K562 (cell line): ENCODE measurements at regions not wholly inside any gene's neighbourhood (a gene's known extent, or its start where the extent isn't known, plus 50 kb on each side); places are given as distances from the start of the nearest gene placed in this dataset.

Experiments used
- ATAC-seq: fragments of 200-7000 bp; cut with Tn5 transposase; 3 replicates; pipeline ENCODE4 v1.9.1; 2020; ENCODE audit warnings: moderate library complexity
- BruUV-seq: library from RNA; stranded (reverse); fragments of 400-500 nt; replicated peaks from 2 replicates; lab custom pipeline; 2021; lab: Mats Ljungman, UMichigan
- CTCF ChIA-PET: fragments of 300-600 bp; formaldehyde crosslinking; extraction: SDS; loops from one replicate; lab custom pipeline; 2021; ENCODE audit warnings: low intra/inter-chr PET ratio; lab: Yijun Ruan, JAX
- POLR2A ChIA-PET: fragments of 300-600, 350-650 bp; sonication (Branson Sonifier 250); formaldehyde crosslinking; extraction: SDS; loops from one replicate; lab custom pipeline; 2021; ENCODE audit warnings: antibody characterized with exemption, inconsistent platforms; lab: Yijun Ruan, JAX
- DNase-seq, 4 experiments: peaks; one replicate each; pipeline versions ENCODE4 v3.0.0 to v3.0.0-alpha.2; 2011 to 2018; ENCODE audit warnings: low spot score in 3 of 4, mixed read lengths in 3 of 4; ENCODE audit errors: extremely low read depth in 1 of 4
- FAIRE-seq: peaks from 2 replicates; lab custom pipeline; 2011; peaks lifted over from hg19 to GRCh38; lab: Jason Lieb, UNC
- H2AFZ ChIP-seq: 2 replicates; pipeline ENCODE4 v1.6.0; 2011; ENCODE audit warnings: low read depth, low read length, control low read depth, inconsistent platforms
- H3K27ac ChIP-seq: fragments of 200-600 bp; 3 replicates; pipeline ENCODE4 v1.8.0; 2011; ENCODE audit warnings: low read depth, mild to moderate bottlenecking, control low read depth, inconsistent platforms, low read length, moderate library complexity, mixed read lengths; ENCODE audit errors: extremely low read depth
- H3K27me3 ChIP-seq, 2 experiments: fragments of 300-600 bp in 1 of 2; 2 replicates in 1 of 2; 3 replicates in 1 of 2; pipeline versions ENCODE4 v1.6.0 to v1.8.0; 2011; ENCODE audit warnings: inconsistent platforms in 2 of 2, low read length in 2 of 2, mild to moderate bottlenecking in 1 of 2, mixed read lengths in 1 of 2, moderate library complexity in 1 of 2; ENCODE audit not compliant: control insufficient read depth in 2 of 2, insufficient read depth in 2 of 2
- H3K36me3 ChIP-seq: fragments of 300-600 bp; 3 replicates; pipeline ENCODE4 v1.8.0; 2011; ENCODE audit warnings: mild to moderate bottlenecking, low read length, inconsistent platforms; ENCODE audit not compliant: control insufficient read depth, insufficient read depth
- H3K4me1 ChIP-seq, 2 experiments: fragments of 200-600 bp in 1 of 2; replicated peaks in 1 of 2; 2 replicates in 1 of 2; 3 replicates in 1 of 2; pipeline versions ENCODE4 v1.5.1 to v1.8.0; 2011; ENCODE audit warnings: inconsistent platforms in 2 of 2, low read length in 2 of 2, mild to moderate bottlenecking in 1 of 2, mixed read lengths in 1 of 2, moderate library complexity in 1 of 2; ENCODE audit not compliant: control insufficient read depth in 2 of 2, insufficient read depth in 2 of 2
- H3K4me2 ChIP-seq: 2 replicates; pipeline ENCODE4 v1.6.1; 2011; ENCODE audit warnings: low read length, control low read depth, inconsistent platforms, mixed read lengths; ENCODE audit not compliant: insufficient read depth
- H3K4me3 ChIP-seq: fragments of 200-600 bp; sonication (generic), shearing (Covaris generic); 2 replicates; pipeline ENCODE4 v1.5.1; 2016; ENCODE audit warnings: control low read depth, inconsistent platforms
- H3K79me2 ChIP-seq: fragments of 200-600 bp; 3 replicates; pipeline ENCODE4 v1.8.0; 2011; ENCODE audit warnings: low read length, inconsistent platforms; ENCODE audit not compliant: control insufficient read depth, insufficient read depth
- H3K9ac ChIP-seq, 2 experiments: 2 replicates each; pipeline versions ENCODE4 v1.6.0 to v1.6.1; 2011; ENCODE audit warnings: low read depth in 2 of 2, low read length in 2 of 2, control low read depth in 1 of 2, inconsistent platforms in 1 of 2, mild to moderate bottlenecking in 1 of 2, mixed read lengths in 1 of 2; ENCODE audit not compliant: insufficient read depth in 1 of 2
- H3K9me1 ChIP-seq: one replicate; pipeline ENCODE4 v1.6.0; 2011; ENCODE audit warnings: inconsistent platforms, mild to moderate bottlenecking, low read length, moderate library complexity; ENCODE audit not compliant: control insufficient read depth, insufficient read depth
- H3K9me3 ChIP-seq: replicated peaks from 2 replicates; pipeline ENCODE4 v1.5.1; 2011; ENCODE audit warnings: low read depth, low read length, inconsistent platforms; ENCODE audit not compliant: control insufficient read depth, insufficient read depth
- H4K20me1 ChIP-seq: replicated peaks from 2 replicates; pipeline ENCODE4 v1.6.1; 2011; ENCODE audit warnings: low read length, inconsistent platforms, mixed read lengths; ENCODE audit not compliant: control insufficient read depth, insufficient read depth
- ATF7 ChIP-seq: fragments of 450-650 bp; IDR thresholded peaks from 2 replicates; pipeline ENCODE4 v1.7.1; 2014; ENCODE audit warnings: mild to moderate bottlenecking, moderate library complexity
- BRF1 ChIP-seq: IDR thresholded peaks from 3 replicates; pipeline ENCODE4 v1.6.1; 2011; ENCODE audit warnings: borderline replicate concordance, mild to moderate bottlenecking; ENCODE audit not compliant: insufficient read length; ENCODE audit errors: extremely low read depth
- CCAR2 ChIP-seq: fragments of 200-400 bp; formaldehyde crosslinking; IDR thresholded peaks from 2 replicates; pipeline ENCODE4 v1.6.1; 2017; ENCODE audit warnings: mild to moderate bottlenecking, low read depth, low read length
- CEBPB ChIP-seq: fragments of 450-650 bp; IDR thresholded peaks from 2 replicates; pipeline ENCODE4 v1.6.1; 2016; ENCODE audit warnings: missing genetic modification characterization, missing compliant biosample characterization
- CREM ChIP-seq: IDR thresholded peaks from 2 replicates; pipeline ENCODE4 v1.6.1; 2014; ENCODE audit warnings: antibody characterized with exemption, low read depth
- E2F5 ChIP-seq: sonication (generic); formaldehyde crosslinking; IDR thresholded peaks from 2 replicates; pipeline ENCODE4 v1.8.0; 2022; ENCODE audit warnings: mild to moderate bottlenecking, missing genetic modification reagents
- FOXJ3 ChIP-seq: sonication (generic); formaldehyde crosslinking; IDR thresholded peaks from 2 replicates; pipeline ENCODE4 v1.4.0; 2020; ENCODE audit warnings: mild to moderate bottlenecking, missing genetic modification reagents
- HDAC3 ChIP-seq: fragments of 450-650 bp; IDR thresholded peaks from 2 replicates; pipeline ENCODE4 v1.6.1; 2018; ENCODE audit warnings: borderline replicate concordance, mild to moderate bottlenecking, moderate library complexity; ENCODE audit not compliant: partially characterized antibody
- KHSRP ChIP-seq: fragments of 450-650 bp; IDR thresholded peaks from 2 replicates; pipeline ENCODE4 v1.6.1; 2017
- MBD1 ChIP-seq: fragments of 250-450 bp; sonication (Bioruptor Pico); IDR thresholded peaks from 2 replicates; pipeline ENCODE4 v1.8.0; 2022; ENCODE audit warnings: inconsistent platforms
- MYC ChIP-seq, 2 experiments: fragments of 250-450 bp in 1 of 2; sonication (Bioruptor Pico) in 1 of 2; IDR thresholded peaks; 2 replicates each; pipeline versions ENCODE4 v1.5.1 to v1.6.1; 2012 to 2021; ENCODE audit warnings: low read depth in 2 of 2, borderline replicate concordance in 1 of 2, improper control_type of control experiment in 1 of 2, low read length in 1 of 2, mild to moderate bottlenecking in 1 of 2, moderate library complexity in 1 of 2
- NEUROD1 ChIP-seq: fragments of 150-350 bp; IDR thresholded peaks from 2 replicates; pipeline ENCODE4 v1.6.1; 2014; ENCODE audit warnings: borderline replicate concordance, low read length, low read depth; ENCODE audit not compliant: partially characterized antibody
- RBM25 ChIP-seq: fragments of 200-400 bp; formaldehyde crosslinking; IDR thresholded peaks from 2 replicates; pipeline ENCODE4 v1.6.1; 2018; ENCODE audit warnings: low read length, low read depth, moderate library complexity; ENCODE audit not compliant: severe bottlenecking
- SNAPC5 ChIP-seq: fragments of 250-450 bp; sonication (Bioruptor Pico); IDR thresholded peaks from 2 replicates; pipeline ENCODE4 v1.8.0; 2021; ENCODE audit warnings: moderate library complexity, mild to moderate bottlenecking, inconsistent platforms
- TCFL5 ChIP-seq: fragments of 250-450 bp; sonication (Bioruptor Pico); conservative IDR thresholded peaks from 2 replicates; pipeline ENCODE4 v1.6.1; 2021; ENCODE audit warnings: mild to moderate bottlenecking, moderate library complexity, matching md5 sums
- ZFP1 ChIP-seq: fragments of 450-650 bp; formaldehyde crosslinking; IDR thresholded peaks from 2 replicates; pipeline ENCODE4 v1.4.0; 2020; ENCODE audit warnings: mild to moderate bottlenecking, mixed read lengths
- ZFP36 ChIP-seq: fragments of 150-350 bp; IDR thresholded peaks from 2 replicates; pipeline ENCODE4 v1.6.1; 2018; ENCODE audit warnings: low read length, low read depth; ENCODE audit not compliant: partially characterized antibody
- ZNF146 ChIP-seq: IDR thresholded peaks from one replicate; pipeline ENCODE4 v1.6.1; 2018; ENCODE audit warnings: missing compliant biosample characterization; ENCODE audit not compliant: unreplicated experiment
- WGBS: fragments of 100-300 bp; shearing (Covaris generic); methylation state at CpG from one replicate; pipeline ENCODE4 v1.1.6; 2016; ENCODE audit warnings: low coverage, mixed read lengths; ENCODE audit not compliant: insufficient coverage; ENCODE audit errors: missing lambda C conversion rate; 5-methylcytosine and 5-hydroxymethylcytosine counted together
- in situ Hi-C: fragments of 300-500 bp; cut with MboI; formaldehyde crosslinking; loops from 4 replicates; pipeline ENCODE4 v1.15.0; 2018; ENCODE audit warnings: inconsistent platforms, mixed read lengths
- intact Hi-C: fragments of 100-400 bp; cut with micrococcal nuclease; formaldehyde crosslinking; loops from 2 replicates; pipeline ENCODE4 v1.14.2; 2022

GRCh38 chr16:77579351-77579891, 142.9 kb upstream of the NUDT7 start:
- Histone ChIP-seq H3K4me2 (no peak overlapping the region), H3K4me3 (no peak overlapping the region), H3K9me1 (no peaks in the 10 kb centered on the region), H3K9ac (no peak overlapping the region), H3K36me3 (no peaks in the 10 kb centered on the region), H3K79me2 (no peaks in the 10 kb centered on the region), H3K27ac (no peak overlapping the region), H3K9me3 (no peaks in the 10 kb centered on the region), H2AFZ (no peak overlapping the region), H3K27me3 (no peaks in the 10 kb centered on the region), H3K4me1 (no peaks in the 10 kb centered on the region), H4K20me1 (no peaks in the 10 kb centered on the region)
- DNase-seq (no peak), FAIRE-seq (no peak), ATAC-seq (no peak)
- CTCF ChIA-PET = interaction anchor here (6.3 kb wide), 1 partner anchor 344 kb away, joined by 92 read pairs; no protein-coding TSS in a partner anchor
- intact Hi-C loops (loop anchor here (10.0 kb wide), 1 partner anchor 65 kb away; no protein-coding TSS in a partner anchor), in situ Hi-C loops (no loop called here)
- POLR2A ChIA-PET = no interaction called here
- no TSS peak for BruUV-seq
- 2% methylated on average over 3 of the region's 3 CpGs for WGBS
- no peak for TF ChIP-seq CREM
- TF ChIP-seq HDAC3 = no peak
- TF ChIP-seq ZNF146 (CRISPR knock-in tag) = no peak
- TF ChIP-seq MBD1 = no peak
- no peak for TF ChIP-seq CEBPB
- TF ChIP-seq RBM25 = no peak
- no peak for TF ChIP-seq MYC (IDR thresholded peaks at IDR 0.05; ENCODE audit: low read depth, low read length)
- TF ChIP-seq MYC (CRISPR knock-in tag; IDR thresholded peaks at IDR 0.05; ENCODE audit: borderline replicate concordance, low read depth) = no peak
- TF ChIP-seq SNAPC5 (CRISPR knock-in tag) = no peak
- TF ChIP-seq TCFL5 (CRISPR knock-in tag) = no peak
- TF ChIP-seq NEUROD1 = no peak
- no peak for TF ChIP-seq ZFP1
- TF ChIP-seq ATF7 = no peak
- TF ChIP-seq KHSRP = no peak
- TF ChIP-seq CCAR2 = no peak
- no peak for TF ChIP-seq FOXJ3 (CRISPR knock-in tag)
- no peak for TF ChIP-seq E2F5 (CRISPR knock-in tag)
- no peak for TF ChIP-seq BRF1
- no peak for TF ChIP-seq ZFP36
